HepG2 (cell line): ENCODE measurements at regions not wholly inside any gene's neighbourhood (a gene's known extent, or its start where the extent isn't known, plus 50 kb on each side); places are given as distances from the start of the nearest gene placed in this dataset.

Experiments used
- ATAC-seq: fragments of 200-7000 bp; cut with Tn5 transposase; 3 replicates; pipeline ENCODE4 v1.9.1; 2020; ENCODE audit warnings: mild to moderate bottlenecking, moderate library complexity
- BruUV-seq: library from RNA; stranded (reverse); fragments of 400-500 nt; replicated peaks from 2 replicates; lab custom pipeline; 2021; lab: Mats Ljungman, UMichigan
- CTCF ChIA-PET: fragments of 300-600 bp; formaldehyde crosslinking; extraction: SDS; loops from one replicate; lab custom pipeline; 2021; ENCODE audit warnings: low total read pairs, inconsistent platforms, low intra/inter-chr PET ratio; lab: Yijun Ruan, JAX
- POLR2A ChIA-PET: fragments of 350-600 bp; sonication (Branson Sonifier 250); formaldehyde crosslinking; loops from one replicate; lab custom pipeline; 2020; ENCODE audit warnings: antibody characterized with exemption, inconsistent platforms; lab: Yijun Ruan, JAX
- DNase-seq: peaks from one replicate; pipeline ENCODE4 v3.0.0-alpha.2; 2015; ENCODE audit warnings: low spot score
- FAIRE-seq: peaks from 3 replicates; lab custom pipeline; 2011; peaks lifted over from hg19 to GRCh38; lab: Jason Lieb, UNC
- H2AFZ ChIP-seq: one replicate; pipeline ENCODE4 v1.6.1; 2011; ENCODE audit warnings: low read length, inconsistent platforms
- H3K27ac ChIP-seq: fragments of 300-600 bp; 3 replicates; pipeline ENCODE4 v1.8.0; 2011; ENCODE audit warnings: mixed run types, mild to moderate bottlenecking, mixed read lengths, low read length, inconsistent platforms; ENCODE audit not compliant: insufficient read depth; ENCODE audit errors: extremely low read length
- H3K27me3 ChIP-seq, 2 experiments: fragments of 200-600 bp in 1 of 2; 2 replicates in 1 of 2; 3 replicates in 1 of 2; pipeline versions ENCODE4 v1.6.0 to v1.8.0; 2011; ENCODE audit warnings: low read length in 2 of 2, mild to moderate bottlenecking in 2 of 2, moderate library complexity in 2 of 2, inconsistent platforms in 1 of 2; ENCODE audit not compliant: insufficient read depth in 2 of 2, control insufficient read depth in 1 of 2
- H3K36me3 ChIP-seq, 2 experiments: fragments of 200-600 bp in 1 of 2; replicated peaks in 1 of 2; 2 replicates in 1 of 2; 3 replicates in 1 of 2; pipeline versions ENCODE4 v1.5.1 to v1.8.0; 2011; ENCODE audit warnings: low read length in 2 of 2, inconsistent platforms in 1 of 2; ENCODE audit not compliant: insufficient read depth in 2 of 2, control insufficient read depth in 1 of 2
- H3K4me1 ChIP-seq: 2 replicates; pipeline ENCODE4 v1.5.1; 2012; ENCODE audit warnings: low read length, inconsistent platforms; ENCODE audit not compliant: insufficient read depth
- H3K4me2 ChIP-seq: 2 replicates; pipeline ENCODE4 v1.6.0; 2011; ENCODE audit warnings: low read depth, low read length, inconsistent platforms
- H3K4me3 ChIP-seq, 3 experiments: fragments of 200-600 bp in 1 of 3; sonication (generic), shearing (Covaris generic) in 1 of 3; replicated peaks in 1 of 3; 2 replicates each; pipeline ENCODE4 v1.5.1; 2011 to 2016; ENCODE audit warnings: low read length in 3 of 3, inconsistent platforms in 2 of 3, low read depth in 2 of 3, mild to moderate bottlenecking in 2 of 3, control low read depth in 1 of 3, mixed read lengths in 1 of 3; ENCODE audit not compliant: insufficient read depth in 1 of 3
- H3K79me2 ChIP-seq: one replicate; pipeline ENCODE4 v1.6.1; 2011; ENCODE audit warnings: low read length, inconsistent platforms; ENCODE audit not compliant: insufficient read depth
- H3K9ac ChIP-seq: 2 replicates; pipeline ENCODE4 v1.6.0; 2011; ENCODE audit warnings: mild to moderate bottlenecking, low read depth, low read length, inconsistent platforms; ENCODE audit not compliant: insufficient read depth
- H3K9me3 ChIP-seq: 2 replicates; pipeline ENCODE4 v1.5.1; 2012; ENCODE audit warnings: mild to moderate bottlenecking, low read length
- H4K20me1 ChIP-seq: 2 replicates; pipeline ENCODE4 v1.6.0; 2011; ENCODE audit warnings: inconsistent platforms, mild to moderate bottlenecking, low read length, moderate library complexity; ENCODE audit not compliant: insufficient read depth
- ATF3 ChIP-seq: sonication (generic); formaldehyde crosslinking; IDR thresholded peaks from 2 replicates; pipeline ENCODE4 v1.4.0; 2020; ENCODE audit warnings: missing genetic modification reagents
- FOXA1 ChIP-seq, 2 experiments: fragments of 450-650 bp in 1 of 2; sonication (generic) in 1 of 2; formaldehyde crosslinking in 1 of 2; IDR thresholded peaks; 2 replicates each; pipeline versions ENCODE4 v1.4.0 to v1.6.1; 2016 to 2020; ENCODE audit warnings: missing genetic modification reagents in 1 of 2
- GMEB1 ChIP-seq: sonication (generic); formaldehyde crosslinking; IDR thresholded peaks from 2 replicates; pipeline ENCODE4 v1.5.1; 2020; ENCODE audit warnings: missing genetic modification reagents, mild to moderate bottlenecking, borderline replicate concordance
- NFE2L2 ChIP-seq: fragments of 150-350 bp; IDR thresholded peaks from 2 replicates; pipeline ENCODE4 v1.6.1; 2014; ENCODE audit warnings: low read length
- PRPF4 ChIP-seq: fragments of 200-400 bp; formaldehyde crosslinking; IDR thresholded peaks from 2 replicates; pipeline ENCODE4 v1.6.1; 2016; ENCODE audit warnings: low read length, low read depth; ENCODE audit not compliant: poor library complexity, severe bottlenecking
- RFXAP ChIP-seq: sonication (generic); formaldehyde crosslinking; IDR thresholded peaks from 2 replicates; pipeline ENCODE4 v1.4.0; 2020; ENCODE audit warnings: missing genetic modification reagents, borderline replicate concordance
- TOPORS ChIP-seq: sonication (generic); formaldehyde crosslinking; IDR thresholded peaks from 2 replicates; pipeline ENCODE4 v1.8.0; 2023; ENCODE audit warnings: mild to moderate bottlenecking, missing genetic modification reagents
- ZBTB2 ChIP-seq: sonication (generic); formaldehyde crosslinking; IDR thresholded peaks from 2 replicates; pipeline ENCODE4 v1.8.0; 2022; ENCODE audit warnings: low read depth, missing genetic modification reagents
- ZNF792 ChIP-seq: IDR thresholded peaks from 2 replicates; pipeline ENCODE4 v1.6.1; 2016
- WGBS: methylation state at CpG from one replicate; pipeline ENCODE4 v1.1.6; 2017; ENCODE audit warnings: low lambda C conversion rate; 5-methylcytosine and 5-hydroxymethylcytosine counted together
- in situ Hi-C: cut with HindIII; loops from 2 replicates; pipeline ENCODE4 v1.10.0; 2017; ENCODE audit warnings: low pct_unique_long_range_greater_than_20kb; ENCODE audit not compliant: extremely low pct_ligation_motif_present
- intact Hi-C: fragments of 100-400 bp; cut with micrococcal nuclease; formaldehyde crosslinking; loops from one replicate; pipeline ENCODE4 v1.10.0; 2022; ENCODE audit not compliant: unreplicated experiment

GRCh38 chr7:145378197-145378596 is 542.3 kb upstream of the TPK1 start (continued):
- no peak for TF ChIP-seq ATF3
- no peak for TF ChIP-seq PRPF4

- no peaks in the 10 kb centered on the region for H4K20me1 ChIP-seq
- H3K9ac ChIP-seq: no peak overlapping the region
- WGBS: 63% methylated on average over 14 of the region's 47 CpGs
- ATAC-seq: no peak
- intact Hi-C loops: no loop called here
- no peak overlapping the region for H2AFZ ChIP-seq
- CTCF ChIA-PET: no interaction called here
- no peaks in the 10 kb centered on the region for H3K4me1 ChIP-seq
- H3K9me3 ChIP-seq: peaks cover 77% of the 10 kb centered on the region
- no TSS peak for BruUV-seq
- in situ Hi-C loops: no loop called here
- H3K36me3 ChIP-seq: no peaks in the 10 kb centered on the region
- TF ChIP-seq ZBTB2 (CRISPR knock-in tag) (no peak), GMEB1 (CRISPR knock-in tag) (no peak), NFE2L2 (no peak), FOXA1 (IDR thresholded peaks at IDR 0.05) (no peak), FOXA1 (CRISPR knock-in tag; IDR thresholded peaks at IDR 0.05) (no peak), TOPORS (CRISPR knock-in tag) (no peak), RFXAP (no peak), ZNF792 (CRISPR knock-in tag) (no peak)
- TF ChIP-seq, all 625 proteins: peak for 0
- no peaks in the 10 kb centered on the region for H3K79me2 ChIP-seq
- no peak for DNase-seq
- H3K27ac ChIP-seq: no peak overlapping the region
- H3K4me2 ChIP-seq: no peak overlapping the region
- no peak overlapping the region for H3K4me3 ChIP-seq
- no peaks in the 10 kb centered on the region for H3K27me3 ChIP-seq
- FAIRE-seq: no peak
- POLR2A ChIA-PET: no interaction called here
Measured at GRCh38 chr7:145360511-145361100, 524.8 kb upstream of the TPK1 start.
